SK-N-SH treated with all-trans-retinoic acid at 6 μM for 48 hours (cell line): ENCODE measurements at regions not wholly inside any gene's neighbourhood (a gene's known extent, or its start where the extent isn't known, plus 50 kb on each side); places are given as distances from the start of the nearest gene placed in this dataset.

Experiments used
- ATAC-seq: fragments of 200-7000 bp; cut with Tn5 transposase; 3 replicates; pipeline ENCODE4 v1.9.1; 2020; ENCODE audit warnings: mild to moderate bottlenecking, moderate library complexity
- ARNTL ChIP-seq: fragments of 450-650 bp; formaldehyde crosslinking; IDR thresholded peaks from 2 replicates; pipeline ENCODE4 v1.5.0; 2020; ENCODE audit warnings: low read depth, mild to moderate bottlenecking, moderate library complexity, borderline replicate concordance
- BACH2 ChIP-seq: fragments of 250-450 bp; sonication (Bioruptor Pico); IDR thresholded peaks from 2 replicates; pipeline ENCODE4 v1.9.0; 2021; ENCODE audit warnings: mild to moderate bottlenecking, borderline replicate concordance
- CREB5 ChIP-seq: fragments of 250-450 bp; sonication (Bioruptor Pico); IDR thresholded peaks from 2 replicates; pipeline ENCODE4 v1.5.1; 2020; ENCODE audit warnings: low read depth, mild to moderate bottlenecking, moderate library complexity
- CSDC2 ChIP-seq: fragments of 250-450 bp; sonication (Bioruptor Pico); IDR thresholded peaks from 2 replicates; pipeline ENCODE4 v1.5.0; 2020; ENCODE audit warnings: mild to moderate bottlenecking, moderate library complexity
- GLIS3 ChIP-seq: fragments of 250-450 bp; sonication (Bioruptor Pico); IDR thresholded peaks from 2 replicates; pipeline ENCODE4 v1.5.0; 2020; ENCODE audit warnings: mild to moderate bottlenecking, moderate library complexity
- ISL1 ChIP-seq: fragments of 250-450 bp; sonication (Bioruptor Pico); IDR thresholded peaks from 2 replicates; pipeline ENCODE4 v2.1.2; 2022; ENCODE audit warnings: mild to moderate bottlenecking, moderate library complexity
- OSR1 ChIP-seq: fragments of 250-450 bp; sonication (Bioruptor Pico); IDR thresholded peaks from 2 replicates; pipeline ENCODE4 v1.8.0; 2022; ENCODE audit warnings: moderate library complexity, mild to moderate bottlenecking, inconsistent platforms
- PPARA ChIP-seq: fragments of 250-450 bp; sonication (Bioruptor Pico); IDR thresholded peaks from 2 replicates; pipeline ENCODE4 v1.5.0; 2020; ENCODE audit warnings: mild to moderate bottlenecking, borderline replicate concordance
- RARB ChIP-seq: fragments of 250-450 bp; sonication (Bioruptor Pico); IDR thresholded peaks from 2 replicates; pipeline ENCODE4 v1.8.0; 2021; ENCODE audit warnings: mild to moderate bottlenecking, moderate library complexity
- SNAI2 ChIP-seq: fragments of 250-450 bp; sonication (Bioruptor Pico); IDR thresholded peaks from 2 replicates; pipeline ENCODE4 v1.5.0; 2020; ENCODE audit warnings: mild to moderate bottlenecking, moderate library complexity
- TCF4 ChIP-seq: fragments of 250-450 bp; sonication (Bioruptor Pico); IDR thresholded peaks from 2 replicates; pipeline ENCODE4 v1.8.0; 2021; ENCODE audit warnings: mild to moderate bottlenecking, moderate library complexity, borderline replicate concordance
- TOX ChIP-seq: fragments of 250-450 bp; sonication (Bioruptor Pico); IDR thresholded peaks from 2 replicates; pipeline ENCODE4 v1.8.0; 2021; ENCODE audit warnings: mild to moderate bottlenecking, moderate library complexity, borderline replicate concordance
- ZC3H10 ChIP-seq: fragments of 250-450 bp; sonication (Bioruptor Pico); IDR thresholded peaks from 2 replicates; pipeline ENCODE4 v1.5.1; 2021; ENCODE audit warnings: mild to moderate bottlenecking, moderate library complexity
- ZFP3 ChIP-seq: fragments of 250-450 bp; sonication (Bioruptor Pico); IDR thresholded peaks from 2 replicates; pipeline ENCODE4 v1.5.0; 2020; ENCODE audit warnings: mild to moderate bottlenecking, moderate library complexity
- ZFP30 ChIP-seq: fragments of 450-650 bp; formaldehyde crosslinking; IDR thresholded peaks from 2 replicates; pipeline ENCODE4 v1.5.0; 2022; ENCODE audit warnings: mild to moderate bottlenecking, moderate library complexity
- ZNF565 ChIP-seq: fragments of 450-650 bp; formaldehyde crosslinking; conservative IDR thresholded peaks from 2 replicates; pipeline ENCODE4 v1.5.0; 2020; ENCODE audit warnings: low read depth, mild to moderate bottlenecking, moderate library complexity
- ZNF70 ChIP-seq: fragments of 450-650 bp; formaldehyde crosslinking; IDR thresholded peaks from 2 replicates; pipeline ENCODE4 v1.5.0; 2020; ENCODE audit warnings: mild to moderate bottlenecking, moderate library complexity
- ZNF8 ChIP-seq: fragments of 450-650 bp; formaldehyde crosslinking; IDR thresholded peaks from 2 replicates; pipeline ENCODE4 v1.5.0; 2020; ENCODE audit warnings: mild to moderate bottlenecking, moderate library complexity
- TF ChIP-seq, protein P1 (sequence below): fragments of 250-450 bp; sonication (Bioruptor Pico); IDR thresholded peaks from 2 replicates; pipeline ENCODE4 v1.8.0; 2021; ENCODE audit warnings: low read depth, mild to moderate bottlenecking, moderate library complexity, borderline replicate concordance
- TF ChIP-seq, protein P2 (sequence below): fragments of 250-450 bp; sonication (Bioruptor Pico); IDR thresholded peaks from 2 replicates; pipeline ENCODE4 v1.8.0; 2020; ENCODE audit warnings: mild to moderate bottlenecking, moderate library complexity, borderline replicate concordance
- TF ChIP-seq, protein P3 (sequence below): fragments of 250-450 bp; sonication (Bioruptor Pico); IDR thresholded peaks from 2 replicates; pipeline ENCODE4 v1.5.0; 2020; ENCODE audit warnings: mild to moderate bottlenecking, moderate library complexity

DNA sequence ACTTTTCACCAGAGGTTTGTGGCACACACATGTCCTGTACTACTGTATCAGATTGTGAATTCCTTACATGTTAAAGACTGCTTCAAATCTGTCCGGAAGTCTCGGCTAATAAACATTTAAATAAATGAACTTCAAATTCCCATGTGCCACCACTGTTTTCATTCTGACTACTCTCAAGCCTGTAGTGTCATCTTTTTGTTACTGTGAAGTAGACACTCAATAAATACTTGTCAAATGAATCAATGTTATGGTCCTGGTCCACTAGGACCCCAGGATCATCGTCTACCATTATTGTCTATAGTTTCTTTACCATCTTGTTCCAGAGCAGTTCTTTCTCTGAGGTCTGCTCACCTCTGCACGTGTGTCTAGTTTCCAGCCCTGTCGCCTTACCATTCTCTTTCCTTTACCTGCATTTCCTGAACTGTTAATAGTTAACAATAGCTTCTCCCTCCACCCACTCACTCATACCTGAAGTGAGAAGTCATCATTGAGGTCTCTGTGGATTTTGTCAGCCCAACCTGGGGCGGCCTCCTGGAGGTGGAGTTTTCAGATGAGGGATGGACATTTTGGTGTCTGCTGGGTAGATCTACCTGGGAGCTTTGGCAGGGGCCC, 333.0 kb downstream of the SEC14L1 start:
- TF ChIP-seq TOX (no peak), CSDC2 (no peak), ZFP3 (CRISPR knock-in tag) (no peak), ZNF70 (CRISPR knock-in tag) (no peak), ARNTL (CRISPR knock-in tag) (no peak), ZFP30 (CRISPR knock-in tag) (no peak), TCF4 (no peak), PPARA (no peak), CREB5 (CRISPR knock-in tag) (no peak), ISL1 (CRISPR knock-in tag) (no peak), ZC3H10 (CRISPR knock-in tag) (no peak), ZNF565 (no peak), BACH2 (CRISPR knock-in tag) (no peak), OSR1 (CRISPR knock-in tag) (no peak), RARB (CRISPR knock-in tag) (no peak), SNAI2 (no peak), ZNF8 (CRISPR knock-in tag) (no peak)
- TF ChIP-seq, protein P1, sequence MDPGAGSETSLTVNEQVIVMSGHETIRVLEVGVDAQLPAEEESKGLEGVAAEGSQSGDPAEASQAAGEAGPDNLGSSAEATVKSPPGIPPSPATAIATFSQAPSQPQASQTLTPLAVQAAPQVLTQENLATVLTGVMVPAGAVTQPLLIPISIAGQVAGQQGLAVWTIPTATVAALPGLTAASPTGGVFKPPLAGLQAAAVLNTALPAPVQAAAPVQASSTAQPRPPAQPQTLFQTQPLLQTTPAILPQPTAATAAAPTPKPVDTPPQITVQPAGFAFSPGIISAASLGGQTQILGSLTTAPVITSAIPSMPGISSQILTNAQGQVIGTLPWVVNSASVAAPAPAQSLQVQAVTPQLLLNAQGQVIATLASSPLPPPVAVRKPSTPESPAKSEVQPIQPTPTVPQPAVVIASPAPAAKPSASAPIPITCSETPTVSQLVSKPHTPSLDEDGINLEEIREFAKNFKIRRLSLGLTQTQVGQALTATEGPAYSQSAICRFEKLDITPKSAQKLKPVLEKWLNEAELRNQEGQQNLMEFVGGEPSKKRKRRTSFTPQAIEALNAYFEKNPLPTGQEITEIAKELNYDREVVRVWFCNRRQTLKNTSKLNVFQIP (CRISPR knock-in tag) = no peak
- TF ChIP-seq, protein P2, sequence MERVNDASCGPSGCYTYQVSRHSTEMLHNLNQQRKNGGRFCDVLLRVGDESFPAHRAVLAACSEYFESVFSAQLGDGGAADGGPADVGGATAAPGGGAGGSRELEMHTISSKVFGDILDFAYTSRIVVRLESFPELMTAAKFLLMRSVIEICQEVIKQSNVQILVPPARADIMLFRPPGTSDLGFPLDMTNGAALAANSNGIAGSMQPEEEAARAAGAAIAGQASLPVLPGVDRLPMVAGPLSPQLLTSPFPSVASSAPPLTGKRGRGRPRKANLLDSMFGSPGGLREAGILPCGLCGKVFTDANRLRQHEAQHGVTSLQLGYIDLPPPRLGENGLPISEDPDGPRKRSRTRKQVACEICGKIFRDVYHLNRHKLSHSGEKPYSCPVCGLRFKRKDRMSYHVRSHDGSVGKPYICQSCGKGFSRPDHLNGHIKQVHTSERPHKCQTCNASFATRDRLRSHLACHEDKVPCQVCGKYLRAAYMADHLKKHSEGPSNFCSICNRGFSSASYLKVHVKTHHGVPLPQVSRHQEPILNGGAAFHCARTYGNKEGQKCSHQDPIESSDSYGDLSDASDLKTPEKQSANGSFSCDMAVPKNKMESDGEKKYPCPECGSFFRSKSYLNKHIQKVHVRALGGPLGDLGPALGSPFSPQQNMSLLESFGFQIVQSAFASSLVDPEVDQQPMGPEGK = no peak
- no peak for ATAC-seq

DNA sequence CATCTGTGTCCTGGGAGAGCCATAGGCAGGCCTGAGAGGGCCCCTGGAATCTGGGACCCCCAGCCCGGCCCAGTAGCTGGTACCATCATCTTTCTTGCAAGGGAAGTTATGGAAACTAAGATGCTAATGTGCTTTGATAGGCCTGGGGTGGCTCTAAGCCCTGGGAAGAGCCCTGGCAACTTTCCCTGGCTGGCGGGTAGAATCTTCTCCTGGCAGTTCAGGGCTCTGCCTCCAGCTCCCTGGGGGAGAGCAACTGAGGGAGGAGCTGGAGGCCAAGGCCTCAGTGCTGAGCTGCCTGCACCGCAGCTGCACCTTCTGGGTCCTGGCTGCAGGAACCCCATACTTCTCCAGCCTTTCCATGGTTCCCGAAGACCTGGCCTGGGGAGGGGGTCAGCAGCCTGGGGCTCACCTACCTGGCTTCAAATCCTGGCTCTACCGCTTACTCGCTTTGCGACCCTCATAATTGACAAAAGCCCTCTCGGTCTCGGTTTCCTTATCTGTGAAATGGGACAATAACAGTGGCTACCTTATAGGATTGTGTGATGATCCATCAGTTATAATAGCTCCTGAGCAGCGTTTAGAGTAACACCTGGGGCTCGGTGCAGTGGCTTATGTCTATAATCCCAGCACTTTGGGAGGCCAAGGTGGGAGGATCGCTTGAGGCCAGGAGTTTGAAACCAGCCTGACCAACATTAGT, 333.7 kb downstream of the SEC14L1 start:
- peak; percentile 35 for ATAC-seq
- TF ChIP-seq ZFP3 (CRISPR knock-in tag) = 0 out of 2 replicates have a peak, but pooled peaks have one; percentile 12
- TF ChIP-seq, protein P3, sequence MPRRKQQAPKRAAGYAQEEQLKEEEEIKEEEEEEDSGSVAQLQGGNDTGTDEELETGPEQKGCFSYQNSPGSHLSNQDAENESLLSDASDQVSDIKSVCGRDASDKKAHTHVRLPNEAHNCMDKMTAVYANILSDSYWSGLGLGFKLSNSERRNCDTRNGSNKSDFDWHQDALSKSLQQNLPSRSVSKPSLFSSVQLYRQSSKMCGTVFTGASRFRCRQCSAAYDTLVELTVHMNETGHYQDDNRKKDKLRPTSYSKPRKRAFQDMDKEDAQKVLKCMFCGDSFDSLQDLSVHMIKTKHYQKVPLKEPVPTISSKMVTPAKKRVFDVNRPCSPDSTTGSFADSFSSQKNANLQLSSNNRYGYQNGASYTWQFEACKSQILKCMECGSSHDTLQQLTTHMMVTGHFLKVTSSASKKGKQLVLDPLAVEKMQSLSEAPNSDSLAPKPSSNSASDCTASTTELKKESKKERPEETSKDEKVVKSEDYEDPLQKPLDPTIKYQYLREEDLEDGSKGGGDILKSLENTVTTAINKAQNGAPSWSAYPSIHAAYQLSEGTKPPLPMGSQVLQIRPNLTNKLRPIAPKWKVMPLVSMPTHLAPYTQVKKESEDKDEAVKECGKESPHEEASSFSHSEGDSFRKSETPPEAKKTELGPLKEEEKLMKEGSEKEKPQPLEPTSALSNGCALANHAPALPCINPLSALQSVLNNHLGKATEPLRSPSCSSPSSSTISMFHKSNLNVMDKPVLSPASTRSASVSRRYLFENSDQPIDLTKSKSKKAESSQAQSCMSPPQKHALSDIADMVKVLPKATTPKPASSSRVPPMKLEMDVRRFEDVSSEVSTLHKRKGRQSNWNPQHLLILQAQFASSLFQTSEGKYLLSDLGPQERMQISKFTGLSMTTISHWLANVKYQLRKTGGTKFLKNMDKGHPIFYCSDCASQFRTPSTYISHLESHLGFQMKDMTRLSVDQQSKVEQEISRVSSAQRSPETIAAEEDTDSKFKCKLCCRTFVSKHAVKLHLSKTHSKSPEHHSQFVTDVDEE (CRISPR knock-in tag) = no peak
- no peak for TF ChIP-seq TOX
- no peak for TF ChIP-seq GLIS3
- TF ChIP-seq, protein P2 = no peak
- no peak for TF ChIP-seq CSDC2
- no peak for TF ChIP-seq ZFP30 (CRISPR knock-in tag)
- TF ChIP-seq ZNF70 (CRISPR knock-in tag) = no peak
